ENCODE measurements at regions not wholly inside any gene's neighbourhood (a gene's known extent, or its start where the extent isn't known, plus 50 kb on each side); places are given as distances from the start of the nearest gene placed in this dataset.
"Not testable (repeated sequence)": the region's sequence is repeated elsewhere in the genome, so short reads cannot be mapped to it uniquely, and the experiment has no call there.

DNA sequence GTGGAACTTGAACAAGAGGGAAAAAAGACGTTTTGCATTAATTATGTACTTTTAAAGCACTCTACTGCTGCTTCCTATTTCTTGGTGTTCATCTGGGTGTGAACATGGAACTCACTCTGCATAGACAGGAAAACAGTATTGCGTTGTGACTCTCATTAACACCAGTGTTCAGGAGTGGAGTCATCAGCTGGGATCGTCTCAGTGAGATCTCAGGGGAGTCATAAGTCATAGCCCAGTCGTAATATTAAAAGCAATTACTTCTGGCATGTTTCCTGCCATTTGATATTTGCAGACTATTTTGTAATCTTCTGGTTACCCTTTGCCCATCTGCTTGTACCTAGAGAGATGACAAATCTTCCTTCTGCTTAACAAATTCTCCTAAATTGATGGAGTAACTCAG, 462.0 kb upstream of the ATP11B start:
- DNase-seq (ENCODE audit: low spot score), result no peak

DNA sequence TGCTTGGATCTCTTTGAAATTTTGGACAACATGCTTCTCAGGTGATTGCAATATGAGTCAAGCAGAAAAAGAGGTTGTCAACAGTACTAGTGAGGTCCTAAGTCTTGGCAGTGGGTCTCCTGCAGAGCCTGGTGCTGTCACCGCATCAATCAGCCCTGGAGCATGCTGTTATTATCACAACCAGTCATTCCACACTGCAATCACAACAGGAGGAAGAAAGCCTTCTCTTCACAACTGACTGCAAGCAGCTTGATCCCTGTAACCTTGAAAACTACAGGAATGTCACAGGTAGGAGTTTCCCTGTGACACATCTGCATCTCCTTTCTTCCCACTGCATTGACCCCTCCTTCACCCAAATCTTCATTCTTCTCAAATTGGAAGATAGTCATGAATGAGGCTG, 451.1 kb upstream of the ATP11B start:
- DNase-seq (ENCODE audit: low spot score), result no peak

DNA sequence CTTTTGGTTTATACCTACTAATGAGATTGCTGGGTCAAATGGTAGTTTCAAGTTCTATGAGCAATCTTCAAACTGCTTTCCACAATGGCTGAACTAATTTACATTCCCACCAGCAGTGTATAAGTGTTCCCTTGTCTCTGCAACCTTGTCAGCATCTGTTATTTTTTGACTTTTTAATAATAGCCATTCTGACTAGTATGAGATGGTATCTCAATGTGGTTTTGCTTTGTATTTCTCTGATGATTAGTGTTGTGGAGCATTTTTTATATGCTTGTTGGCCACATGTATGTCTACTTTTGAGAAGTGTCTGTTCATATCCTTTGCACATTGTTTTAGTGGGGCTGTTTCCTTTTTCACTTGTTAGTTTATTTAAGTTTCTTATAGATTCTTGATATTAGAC, 449.3 kb upstream of the ATP11B start:
- not testable (repeated sequence) for DNase-seq (ENCODE audit: low spot score)

DNA sequence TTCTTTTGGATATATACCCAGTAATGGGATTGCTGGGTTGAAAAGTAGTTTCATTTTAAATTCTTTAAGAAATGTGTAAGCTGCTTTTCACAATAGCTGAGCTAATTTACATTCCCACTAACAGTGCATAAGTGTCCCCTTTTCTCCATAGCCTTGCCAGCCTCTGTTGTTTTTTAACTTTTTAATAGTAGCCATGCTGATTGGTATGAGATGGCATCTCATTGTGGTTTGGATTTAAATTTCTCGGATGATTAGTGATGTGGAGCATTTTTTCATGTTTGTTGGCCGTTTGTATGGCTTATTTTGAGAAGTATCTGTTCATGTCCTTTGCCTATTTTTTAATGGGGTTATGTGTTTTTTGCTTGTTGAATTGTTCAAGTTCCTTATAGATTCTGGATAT, 444.3 kb upstream of the ATP11B start:
- DNase-seq (ENCODE audit: low spot score), result no peak

DNA sequence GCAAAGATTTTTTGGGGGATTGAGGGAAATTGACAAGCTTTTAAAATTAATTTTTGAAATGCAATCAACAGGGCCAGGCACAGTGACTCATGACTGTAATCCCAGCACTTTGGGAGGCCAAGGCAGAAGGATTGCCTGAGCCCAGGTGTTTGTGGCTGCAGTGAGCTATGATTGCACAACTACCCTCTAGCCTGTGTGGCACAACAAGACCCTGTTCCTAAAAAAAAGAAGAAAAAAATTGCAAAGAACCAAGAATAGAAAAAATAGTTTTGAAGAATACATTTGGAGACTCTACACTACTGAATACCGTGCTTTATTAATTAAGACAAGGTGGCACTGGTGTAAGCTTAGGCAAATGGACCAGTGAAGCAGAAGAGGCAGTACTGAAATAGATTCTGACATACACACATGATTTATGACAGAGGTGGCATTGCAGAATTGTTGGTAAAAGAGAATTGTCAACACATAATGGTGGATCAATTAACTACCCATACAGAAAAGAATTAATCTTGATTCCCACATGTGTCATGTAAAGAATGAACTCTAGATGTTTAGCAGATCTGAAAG, 443.3 kb upstream of the ATP11B start:
- no peak for DNase-seq (ENCODE audit: low spot score)

DNA sequence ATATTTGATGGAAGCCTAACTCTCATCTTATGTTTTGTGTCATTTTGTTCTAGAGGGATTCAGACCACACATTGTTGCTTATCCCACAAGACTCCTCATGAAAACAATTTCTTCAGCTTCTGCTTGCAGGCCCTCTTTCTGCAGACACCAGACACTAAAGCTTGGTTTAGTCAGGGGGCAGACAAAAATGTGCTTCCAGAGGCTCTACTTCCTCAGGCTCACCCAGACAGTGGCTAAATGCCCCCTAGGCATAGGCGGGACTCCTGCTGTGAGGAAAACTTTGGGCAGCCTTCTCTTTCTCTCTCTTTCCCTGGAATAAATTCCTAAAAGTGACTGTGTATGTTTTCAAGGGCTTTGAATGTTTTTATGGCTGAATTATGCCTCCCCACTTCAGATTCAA, 435.4 kb upstream of the ATP11B start:
- DNase-seq (ENCODE audit: low spot score), result no peak

DNA sequence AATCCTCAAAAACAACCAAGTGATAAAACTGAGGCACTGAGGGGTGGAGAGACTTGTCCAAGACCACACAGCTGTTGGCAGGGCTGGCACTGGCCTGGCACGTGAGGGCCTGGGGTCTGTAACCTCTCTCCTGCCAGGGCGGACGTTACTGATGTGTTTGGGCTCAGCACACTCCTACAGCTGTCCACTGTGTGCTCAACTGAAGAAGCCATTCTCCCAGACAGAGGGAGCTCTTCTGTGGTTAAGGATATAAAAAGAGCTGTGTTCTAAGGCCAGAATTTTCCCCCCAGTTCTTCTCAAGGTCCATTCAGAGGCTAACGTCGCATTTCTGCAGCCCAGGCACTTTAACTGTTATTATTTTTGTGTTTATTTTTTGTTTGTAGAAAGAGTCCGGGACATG, 429.0 kb upstream of the ATP11B start:
- no peak for DNase-seq (ENCODE audit: low spot score)

DNA sequence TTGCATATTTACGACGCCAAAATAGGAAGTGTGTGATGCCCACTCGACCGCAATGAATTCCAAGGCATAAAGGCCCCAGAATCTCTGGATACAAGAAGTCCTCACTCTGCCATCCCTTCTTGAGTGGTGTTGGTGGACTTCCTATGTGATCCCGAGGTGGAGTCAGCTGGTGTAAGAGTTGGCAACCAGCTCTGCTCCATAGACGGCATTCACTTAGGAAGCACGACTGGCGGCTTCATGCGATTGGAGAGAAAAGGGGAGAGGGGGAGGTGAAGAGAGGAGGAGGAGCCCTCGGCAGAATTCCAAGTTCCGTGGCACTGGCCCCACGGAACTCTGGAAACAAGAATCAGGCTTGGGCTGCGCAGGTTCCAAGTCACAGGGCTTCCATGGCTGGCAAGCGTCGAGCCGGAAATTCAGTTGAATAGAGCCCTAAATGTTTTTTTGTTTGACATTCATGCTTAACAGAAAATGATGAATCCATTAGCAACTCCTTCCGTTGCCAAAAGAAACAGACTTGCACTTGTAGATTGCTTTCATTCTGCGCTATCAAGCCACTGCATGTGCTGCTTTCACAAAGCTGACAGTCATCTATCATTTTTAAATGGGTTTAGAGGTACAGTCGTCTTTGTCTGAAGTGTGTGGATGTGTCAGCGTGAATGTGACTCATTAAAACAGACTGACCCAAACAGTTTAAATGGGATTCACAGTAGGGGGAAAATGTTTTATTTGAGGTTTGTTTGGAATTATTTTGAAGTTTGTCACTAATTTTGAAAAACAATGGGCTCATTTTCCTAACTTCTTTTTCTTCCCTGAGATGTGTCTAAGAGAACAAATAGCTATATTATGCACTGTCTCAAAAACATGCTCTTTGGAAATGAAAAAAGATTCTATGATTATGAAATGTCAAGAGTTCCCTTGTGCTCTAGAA, 428.3 kb upstream of the ATP11B start:
- DNase-seq (ENCODE audit: low spot score), result no peak

DNA sequence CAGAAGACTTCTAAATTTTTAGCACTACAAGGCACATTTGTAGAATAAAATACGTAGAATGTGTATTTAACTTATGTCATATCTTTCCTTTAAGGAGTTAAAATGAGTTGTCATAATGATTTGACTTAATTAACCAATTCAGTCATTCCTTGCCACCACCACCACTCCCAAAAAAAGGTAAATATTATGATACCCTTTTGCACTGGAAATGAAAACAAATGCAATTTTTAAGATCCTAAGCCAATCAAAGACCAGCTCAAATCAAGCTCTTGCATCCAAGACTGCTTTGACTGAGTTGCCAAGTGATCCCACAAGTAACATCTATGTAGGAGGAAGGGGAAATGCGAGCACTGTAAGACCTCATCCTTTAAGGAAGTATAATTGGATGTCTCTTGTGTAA, 426.6 kb upstream of the ATP11B start:
- DNase-seq (ENCODE audit: low spot score), result no peak

DNA sequence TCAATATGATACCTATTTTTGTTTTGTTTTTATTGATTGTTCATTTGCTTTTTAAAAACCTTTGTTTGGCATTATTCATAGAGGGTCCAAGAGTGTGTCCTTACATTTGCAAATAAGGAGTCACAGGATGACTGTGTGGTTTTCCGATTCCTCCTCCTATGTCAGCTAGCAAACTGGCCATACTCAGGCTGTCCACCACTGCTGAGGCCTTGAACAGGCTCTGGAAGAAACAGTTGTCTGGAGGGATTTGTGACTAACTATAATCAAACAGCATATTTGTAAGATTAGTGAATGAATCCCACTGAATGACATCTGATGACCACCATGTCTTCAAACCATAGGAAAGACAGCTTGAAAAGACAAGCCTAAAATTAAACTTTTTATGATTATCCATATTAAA, 423.4 kb upstream of the ATP11B start:
- DNase-seq (ENCODE audit: low spot score), result no peak

DNA sequence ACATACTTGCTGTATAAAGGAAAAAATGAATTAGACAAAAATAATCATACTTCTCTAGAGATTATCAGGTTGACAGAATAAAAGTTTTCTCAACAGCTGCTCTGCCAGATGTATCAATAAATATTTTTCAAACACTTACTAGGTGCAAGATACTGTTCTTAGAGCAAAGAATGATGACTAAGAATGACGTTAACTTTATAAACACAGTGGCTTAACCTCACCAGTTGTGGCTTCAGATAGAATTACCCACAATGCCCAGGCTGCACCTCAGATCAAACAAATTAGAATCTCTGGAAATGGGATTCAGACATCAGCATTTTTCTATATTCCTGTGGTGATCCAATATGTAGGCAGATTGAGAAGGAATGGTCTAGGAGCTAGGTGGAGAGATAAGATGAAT, 422.4 kb upstream of the ATP11B start:
- no peak for DNase-seq (ENCODE audit: low spot score)

DNA sequence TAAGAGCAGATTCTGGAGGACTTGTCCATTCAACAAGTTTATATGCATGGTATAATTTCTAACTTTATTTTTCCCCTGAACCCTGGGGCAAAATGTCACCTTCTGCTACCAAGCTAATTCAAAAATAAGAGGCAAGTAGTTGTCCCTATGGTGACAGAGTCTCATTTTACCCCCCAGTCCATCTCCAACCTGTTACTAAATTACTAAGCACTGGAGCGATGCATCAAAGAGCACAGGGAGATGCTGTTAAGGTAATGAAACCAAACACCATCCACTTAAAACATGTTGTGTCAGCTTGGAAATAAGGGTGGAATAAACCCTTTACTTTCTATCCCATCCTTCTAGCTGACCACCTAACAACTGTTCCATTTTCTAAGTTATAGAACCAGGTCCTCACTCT, 417.4 kb upstream of the ATP11B start:
- no peak for DNase-seq (ENCODE audit: low spot score)

DNA sequence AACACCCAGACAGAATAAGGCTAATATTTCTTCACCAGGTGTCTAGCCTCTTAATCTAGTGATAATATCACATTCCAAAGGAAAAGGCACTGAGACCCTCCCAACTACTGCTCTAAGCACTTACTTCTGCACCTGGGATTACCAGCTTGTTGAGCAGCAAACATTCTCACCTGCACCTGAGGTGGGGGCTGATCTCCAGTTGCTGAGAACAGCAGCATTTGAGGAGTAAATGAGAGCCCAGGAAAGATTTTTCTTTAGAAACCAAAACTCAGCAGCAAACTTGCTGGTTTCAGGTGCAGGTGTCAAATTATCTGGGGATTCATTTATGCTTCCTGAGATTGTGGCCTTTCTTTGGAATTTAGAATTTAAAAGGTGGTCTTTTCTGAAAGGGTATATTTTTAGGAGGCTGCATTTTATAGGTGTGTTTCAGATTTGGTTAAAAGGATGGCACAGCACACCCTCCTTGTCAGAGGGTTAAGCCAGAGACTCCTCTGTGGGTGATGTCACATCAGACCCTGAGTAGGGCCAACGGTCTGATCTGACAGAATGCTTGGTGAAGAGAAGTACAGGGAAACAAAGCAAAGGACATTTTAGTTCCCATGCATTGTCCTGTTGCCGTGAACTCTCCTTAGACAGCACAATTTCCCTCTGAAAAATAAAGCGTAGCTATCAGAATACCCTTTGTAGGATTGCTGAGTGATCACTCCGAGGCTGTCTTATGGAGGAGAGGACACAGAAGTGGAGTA, 411.0 kb upstream of the ATP11B start:
- DNase-seq (ENCODE audit: low spot score), result no peak

DNA sequence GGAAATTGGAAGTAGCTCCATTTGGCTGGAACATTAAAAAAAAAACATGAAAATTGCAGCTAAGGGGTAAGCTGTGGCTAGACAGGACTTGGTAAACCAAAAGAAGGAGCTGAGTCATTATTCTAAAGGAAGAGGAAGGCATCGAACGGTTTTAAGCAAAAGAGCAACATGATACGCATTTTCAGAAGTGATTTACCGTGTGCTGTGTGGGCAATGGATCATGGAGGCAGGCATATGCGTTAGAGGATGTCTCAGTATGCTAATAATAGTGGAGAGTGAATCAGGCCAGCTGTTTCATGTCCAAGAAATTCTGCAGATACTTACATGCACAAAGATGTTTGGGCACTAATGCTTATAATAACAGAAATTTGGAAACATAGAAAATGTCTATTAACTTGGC, 409.1 kb upstream of the ATP11B start:
- no peak for DNase-seq (ENCODE audit: low spot score)

DNA sequence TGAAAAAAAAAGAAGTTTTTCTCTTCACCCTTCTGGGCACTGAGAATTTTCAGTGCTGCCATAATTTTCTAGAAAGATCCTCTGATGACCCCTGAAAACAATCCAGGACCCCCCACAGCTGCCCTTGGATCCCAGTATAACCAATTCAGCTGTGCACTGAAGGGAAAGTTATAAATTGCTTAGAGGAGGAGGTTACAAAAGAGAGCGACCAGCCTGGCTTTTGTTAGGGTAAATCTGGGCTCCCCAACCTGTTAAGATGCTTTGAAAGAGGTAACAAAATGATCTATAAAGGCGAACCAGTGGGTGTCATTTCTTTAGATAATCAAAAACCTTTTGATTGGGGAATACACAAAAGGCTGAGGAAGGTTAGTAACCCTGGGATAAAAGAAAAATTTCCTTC, 407.9 kb upstream of the ATP11B start:
- no peak for DNase-seq (ENCODE audit: low spot score)

DNA sequence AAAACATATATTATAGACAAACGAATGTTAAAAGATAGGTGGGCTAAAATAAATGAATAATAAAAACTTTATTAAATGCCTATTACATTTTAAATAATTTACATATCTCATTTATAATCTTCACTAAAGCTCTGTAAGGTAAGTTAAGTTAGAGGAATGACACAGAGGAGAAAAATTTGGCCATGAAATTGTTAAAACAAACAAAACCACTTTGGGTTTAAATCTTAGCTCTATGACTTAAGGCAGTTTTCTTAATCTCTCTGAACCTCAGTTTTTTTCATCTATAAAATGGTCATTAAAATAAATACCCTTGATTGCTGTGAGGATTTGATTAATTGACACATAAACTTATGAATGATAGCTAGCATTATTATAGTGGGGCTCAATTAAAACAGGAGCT, 404.8 kb upstream of the ATP11B start:
- no peak for DNase-seq (ENCODE audit: low spot score)

DNA sequence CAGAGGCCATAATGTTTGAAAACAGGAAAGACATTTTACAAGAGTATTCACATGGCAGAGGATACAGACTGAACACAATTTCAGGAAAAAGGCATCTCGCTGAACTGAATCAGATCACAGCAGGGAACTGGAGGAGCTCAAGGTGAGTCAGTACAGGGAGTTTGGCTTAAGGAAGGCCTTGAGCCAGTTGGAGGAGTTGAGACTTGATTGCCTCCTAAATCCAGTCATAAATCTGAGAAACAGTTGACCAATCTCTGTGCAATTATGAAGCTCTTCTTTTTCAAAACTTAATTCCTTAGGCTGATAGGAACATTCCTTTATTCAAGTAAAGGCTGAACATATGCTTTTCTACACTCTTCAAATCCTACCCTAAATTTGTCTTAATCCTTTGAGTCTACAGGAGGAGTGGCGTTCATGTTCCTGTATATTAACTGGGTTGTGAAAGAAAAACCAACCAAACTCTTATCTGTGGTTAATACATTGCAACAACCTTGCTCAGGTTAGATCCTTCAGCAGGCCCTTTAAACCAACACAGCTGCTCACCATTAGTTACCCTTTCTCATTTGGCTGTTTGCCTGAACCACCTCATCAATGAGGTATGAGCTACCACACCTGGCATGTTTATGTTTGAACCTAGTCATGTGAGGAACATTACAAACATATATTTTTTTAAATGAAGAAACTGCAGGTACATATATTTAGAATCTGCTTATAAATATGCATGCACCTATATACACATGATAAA, 404.1 kb upstream of the ATP11B start:
- no peak for DNase-seq (ENCODE audit: low spot score)

DNA sequence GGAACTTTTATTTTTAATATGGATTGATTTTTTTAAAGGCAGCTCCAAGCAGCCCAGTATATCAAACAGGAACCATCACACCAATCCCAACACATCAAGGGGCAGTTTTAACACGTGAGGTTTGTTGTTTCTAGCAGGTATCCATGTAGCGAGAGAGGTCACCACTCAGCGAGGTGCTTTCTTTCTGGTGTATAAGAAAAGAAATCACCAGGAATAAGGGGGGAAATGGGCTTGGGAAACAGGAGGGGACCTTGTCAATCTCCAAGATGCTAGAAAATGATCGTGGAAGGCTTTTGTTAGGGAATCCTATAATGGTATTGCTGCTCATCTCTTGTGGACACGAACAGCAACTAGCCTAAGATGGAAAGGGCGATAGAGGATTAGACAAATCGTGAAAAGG, 402.9 kb upstream of the ATP11B start:
- DNase-seq (ENCODE audit: low spot score), result no peak

DNA sequence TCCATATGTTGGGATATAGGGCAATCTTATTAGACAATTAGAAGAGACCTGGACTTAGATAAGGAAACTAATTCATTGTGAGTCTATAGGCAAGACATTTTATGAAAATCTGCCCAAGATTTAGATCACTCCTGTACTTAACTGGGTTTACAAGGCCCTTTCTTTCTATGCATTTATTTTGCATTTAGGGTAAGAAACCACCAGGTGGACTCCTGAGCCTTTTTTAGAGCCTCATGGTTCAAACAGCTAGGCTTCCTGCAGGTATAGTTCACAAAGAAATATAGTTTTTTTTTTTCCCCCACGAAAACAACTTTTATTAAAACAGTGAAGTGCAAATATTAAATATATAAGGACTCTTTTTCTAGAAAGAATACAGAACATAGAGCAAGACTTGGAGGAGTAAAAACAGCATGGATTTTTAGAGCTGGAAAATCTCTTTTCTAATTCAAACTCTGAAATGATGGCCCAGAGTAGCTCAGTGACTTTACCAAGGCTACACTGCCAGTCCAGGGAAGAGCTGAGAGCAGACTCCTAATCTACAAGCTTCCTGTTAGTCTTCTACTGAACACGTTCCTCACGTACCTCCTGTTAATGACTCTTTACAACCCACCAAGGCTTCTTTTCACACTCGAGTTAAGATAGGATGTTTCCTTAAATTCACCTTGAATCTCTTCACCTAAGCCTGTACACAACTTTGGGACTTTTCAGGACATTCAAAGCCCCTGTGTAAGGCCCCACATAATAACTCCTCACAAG, 400.9 kb upstream of the ATP11B start:
- no peak for DNase-seq (ENCODE audit: low spot score)

DNA sequence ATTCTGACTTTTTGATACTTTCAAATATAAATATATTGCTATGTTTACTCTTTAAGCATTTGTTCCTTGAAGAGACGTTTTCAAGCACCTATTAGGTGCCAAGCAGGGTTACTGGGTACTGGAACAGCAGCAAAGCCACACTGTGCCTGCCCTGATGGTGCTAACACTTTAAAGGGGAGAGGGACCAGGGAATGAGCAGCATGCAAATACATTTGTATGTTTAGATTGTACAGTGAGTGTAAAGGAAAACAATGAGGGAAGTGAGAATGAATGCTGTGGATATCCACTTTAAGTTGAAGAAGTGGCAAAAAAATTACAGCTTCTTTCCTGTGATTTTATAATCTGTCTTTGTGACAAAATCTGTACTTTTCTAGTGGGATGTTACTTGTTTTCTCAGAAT, 400.2 kb upstream of the ATP11B start:
- DNase-seq (ENCODE audit: low spot score), result no peak

DNA sequence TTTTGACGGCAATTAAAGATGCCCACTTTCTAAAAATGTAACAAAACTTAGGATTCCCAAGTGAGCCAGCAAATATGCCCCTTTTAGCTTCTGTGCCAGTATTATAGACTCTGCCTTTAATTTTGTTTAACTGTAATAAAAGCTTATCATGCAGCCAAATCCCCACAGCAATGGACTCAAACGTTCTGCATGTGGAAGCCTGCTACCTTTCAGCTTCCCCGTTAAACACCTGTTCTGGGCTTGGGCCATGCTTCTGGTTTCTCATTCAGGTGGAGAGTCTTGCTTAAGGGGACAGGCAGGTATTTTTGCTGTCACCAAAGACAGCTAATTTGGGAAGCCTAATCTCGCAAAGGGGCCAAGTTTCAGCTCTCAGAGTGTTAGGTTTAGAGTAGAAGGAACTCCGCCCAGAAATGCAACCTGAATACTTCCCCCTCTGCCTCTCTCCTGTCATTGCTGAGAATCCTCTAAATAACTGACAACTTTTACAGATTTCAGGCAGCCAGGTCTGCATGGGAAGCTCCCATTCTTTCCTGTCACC, 399.4 kb upstream of the ATP11B start:
- DNase-seq (ENCODE audit: low spot score), result no peak

All from hepatic stellate cell (primary cell).